GM19099 (cell line): ENCODE measurements at regions not wholly inside any gene's neighbourhood (a gene's known extent, or its start where the extent isn't known, plus 50 kb on each side); places are given as distances from the start of the nearest gene placed in this dataset.

ENCODE experiments used
- POLR2A ChIP-seq: IDR thresholded peaks from 3 replicates; pipeline ENCODE4 v1.6.1; 2011; ENCODE audit warnings: low read depth; ENCODE audit not compliant: insufficient read length; ENCODE audit errors: extremely low read depth

DNA sequence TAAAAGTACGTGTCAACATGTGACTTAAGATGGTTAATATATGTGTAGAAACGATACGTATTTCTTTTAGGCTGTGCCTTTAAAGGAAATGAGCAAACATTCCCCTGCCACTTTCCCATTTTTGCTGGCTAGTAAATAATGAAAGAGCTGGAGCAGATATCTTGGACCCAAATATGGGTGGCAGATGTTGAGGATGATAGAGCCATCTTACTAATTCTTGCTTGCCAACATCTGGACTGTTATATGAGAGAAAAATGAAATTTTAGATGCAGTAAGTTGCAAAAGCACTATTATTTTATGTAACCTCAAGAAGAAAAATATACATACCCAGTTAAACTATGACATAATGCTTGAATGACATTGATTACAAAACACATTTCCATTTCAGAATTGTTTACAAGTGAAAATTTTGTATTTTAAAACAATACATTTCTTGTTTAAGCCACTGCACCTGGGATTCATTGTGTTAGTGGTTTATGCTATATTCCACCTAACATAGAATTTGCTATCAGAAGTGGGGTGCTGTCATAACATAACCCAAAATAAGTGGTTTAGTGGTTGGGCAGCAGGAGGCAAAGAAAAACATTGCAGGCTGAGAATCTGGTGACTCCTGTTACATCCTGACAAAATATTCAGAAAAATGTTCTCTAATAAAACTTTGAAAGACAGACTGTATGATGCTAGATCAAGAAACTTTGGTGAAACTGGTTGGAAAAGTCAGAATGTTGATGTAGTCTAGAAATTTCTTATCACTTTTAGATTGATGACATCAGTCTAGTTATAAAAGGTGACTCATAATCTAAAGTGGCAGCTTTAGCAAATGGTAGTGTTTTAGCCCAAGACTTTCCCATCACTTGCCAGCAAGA is 305.0 kb downstream of the PTEN start:
- TF ChIP-seq POLR2A: no peak

DNA sequence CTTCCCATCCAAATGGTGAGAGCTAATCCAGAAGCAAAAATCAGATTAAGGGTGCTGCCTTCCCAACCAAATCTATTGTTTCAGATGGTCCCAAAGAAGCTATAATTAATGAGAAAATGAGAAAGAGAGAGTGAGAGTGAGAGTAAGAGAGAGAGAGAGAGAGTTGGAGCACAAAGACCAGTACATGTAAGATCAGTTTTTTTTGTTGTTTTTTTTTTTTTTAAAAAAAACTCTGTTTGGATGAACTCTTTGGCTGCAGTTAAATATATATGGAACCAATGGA is 305.6 kb downstream of the PTEN start:
- no peak for TF ChIP-seq POLR2A

DNA sequence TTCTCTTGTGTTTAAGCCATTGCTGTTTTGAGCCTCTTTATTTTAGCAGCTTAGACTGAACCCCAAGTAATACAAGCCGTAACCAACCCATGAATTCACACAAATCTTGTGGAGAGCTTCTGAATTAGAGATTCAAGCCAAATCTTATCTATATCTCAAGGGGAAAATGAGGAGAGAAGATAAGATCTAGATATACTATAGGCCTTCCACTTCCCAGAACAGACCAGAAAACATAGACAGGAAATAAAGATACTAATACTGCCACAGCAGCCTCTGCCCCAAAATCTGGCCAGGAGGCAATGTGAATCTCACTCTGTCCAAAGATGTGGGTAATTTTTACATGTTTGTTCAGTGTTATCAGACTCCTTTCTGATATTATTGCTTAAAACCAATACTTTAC is 307.2 kb downstream of the PTEN start:
- no peak for TF ChIP-seq POLR2A

DNA sequence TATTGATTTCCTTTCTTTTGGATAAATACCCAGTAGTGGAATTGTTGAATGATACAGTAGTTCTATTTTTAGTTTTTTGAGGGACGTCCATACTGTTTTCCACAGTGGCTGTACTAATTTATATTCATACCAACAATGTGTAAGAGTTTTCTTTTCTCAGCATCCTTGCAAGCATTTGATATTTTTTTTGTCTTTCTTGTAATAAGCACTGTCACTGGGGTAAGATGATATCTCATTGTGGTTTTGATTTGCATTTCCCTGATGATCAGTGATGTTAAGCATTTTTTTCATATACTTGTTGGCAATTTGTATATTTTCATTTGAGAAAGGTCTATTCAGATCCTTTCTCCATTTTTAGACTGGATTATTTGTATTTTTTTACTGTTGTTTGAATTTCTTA is 308.7 kb downstream of the PTEN start:
- no peak for TF ChIP-seq POLR2A

DNA sequence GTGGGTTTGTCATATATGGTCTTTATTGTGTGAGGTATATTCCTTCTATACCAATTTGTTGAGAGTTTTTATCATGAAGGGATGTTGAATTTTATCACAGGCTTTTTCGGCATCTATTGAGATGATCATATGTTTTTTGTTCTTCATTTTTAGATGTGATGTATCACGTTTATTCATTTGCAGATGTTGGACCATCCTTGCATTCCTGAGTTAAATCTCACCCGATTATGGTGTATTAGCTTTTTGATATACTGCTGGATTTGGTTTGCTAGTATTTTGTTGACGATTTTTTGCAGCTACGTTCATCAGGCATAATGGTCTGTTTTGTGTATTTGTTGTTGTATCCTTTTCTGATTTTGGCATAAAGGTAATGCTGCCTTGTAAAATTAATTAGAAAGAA is 311.0 kb downstream of the PTEN start:
- no peak for TF ChIP-seq POLR2A

DNA sequence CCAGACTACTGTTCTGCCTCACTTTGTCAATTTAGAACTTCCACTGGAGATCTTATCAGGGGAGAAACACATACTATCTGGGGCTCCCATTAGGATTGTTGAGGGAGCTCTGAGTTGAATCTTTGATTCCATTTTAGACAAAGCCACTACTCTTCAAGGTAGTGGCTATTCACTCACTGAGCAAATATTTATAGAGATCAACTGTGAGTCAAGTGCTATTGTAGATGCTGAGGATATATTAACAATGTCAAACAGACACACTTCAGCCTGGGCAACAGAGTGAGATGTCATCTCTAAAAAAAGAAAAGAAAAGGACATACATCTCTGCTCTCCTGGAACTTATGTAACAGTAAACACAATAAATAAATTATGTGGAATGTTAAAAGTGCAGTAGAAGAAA is 315.3 kb downstream of the PTEN start:
- TF ChIP-seq POLR2A: no peak

DNA sequence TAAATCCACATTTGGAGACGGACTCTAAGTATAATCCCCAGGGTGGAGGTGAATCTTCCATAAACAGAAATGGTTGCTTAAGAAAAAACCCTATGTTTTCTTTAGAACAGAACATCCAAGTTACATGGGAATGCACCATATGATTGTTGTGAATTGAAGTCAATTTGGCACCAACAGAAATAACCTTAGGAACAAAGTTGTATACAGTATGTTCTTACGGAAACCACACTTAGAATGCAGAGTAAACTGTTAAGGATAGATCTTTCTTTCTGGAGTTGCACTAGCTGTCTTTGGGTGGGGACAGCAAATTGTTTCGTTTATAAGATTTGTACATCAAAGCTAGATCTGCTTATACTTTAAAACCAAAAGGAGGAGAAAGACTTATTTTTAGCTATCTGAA is 316.4 kb downstream of the PTEN start:
- TF ChIP-seq POLR2A: no peak

DNA sequence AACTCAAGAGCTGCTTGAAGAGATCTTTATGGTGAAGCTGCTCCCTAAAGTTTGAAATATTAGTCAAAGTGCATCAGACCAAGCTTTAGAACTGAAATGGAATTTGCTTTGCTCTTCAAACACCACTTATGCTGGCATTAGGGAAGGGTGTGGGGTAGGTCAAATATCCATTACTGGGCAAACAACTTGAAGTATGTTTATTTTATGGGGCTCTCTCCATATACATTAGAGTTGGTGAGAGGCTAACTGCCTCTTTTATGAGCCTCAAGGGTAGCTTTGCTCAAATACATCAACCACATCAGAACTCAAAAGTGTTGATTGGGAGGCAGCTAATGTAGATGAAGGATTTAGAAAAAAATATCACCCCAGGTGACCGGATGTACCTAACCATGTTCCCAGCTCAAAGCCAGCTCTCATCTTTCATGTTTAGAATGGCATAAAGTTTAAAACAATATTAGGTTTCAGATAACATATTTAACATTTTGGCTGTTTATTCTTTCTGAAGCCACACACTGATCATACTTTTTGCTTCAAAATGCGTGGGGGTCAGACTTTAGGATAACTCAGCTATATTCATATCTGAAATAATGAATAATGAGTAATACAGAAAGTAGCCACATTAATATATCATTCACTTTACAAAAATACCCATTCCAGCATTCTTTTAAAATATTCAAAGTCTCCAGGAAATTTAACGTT is 318.6 kb downstream of the PTEN start:
- TF ChIP-seq POLR2A: no peak

DNA sequence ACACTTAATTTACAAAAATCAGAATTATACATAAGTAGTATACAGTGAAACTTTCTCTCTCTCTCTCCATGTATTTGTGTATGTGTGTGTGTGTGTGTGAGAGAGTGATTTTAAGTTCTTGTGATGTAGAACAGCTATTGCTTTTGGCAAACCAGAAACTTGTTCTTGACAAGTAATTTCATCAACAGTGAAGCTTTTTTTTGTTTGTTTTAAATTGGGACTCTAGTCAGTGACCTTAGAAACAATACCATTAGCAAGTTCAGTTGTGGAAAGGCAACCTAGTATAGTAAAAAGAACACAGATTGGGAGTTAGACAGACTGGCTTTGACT is 319.1 kb downstream of the PTEN start:
- TF ChIP-seq POLR2A: no peak

DNA sequence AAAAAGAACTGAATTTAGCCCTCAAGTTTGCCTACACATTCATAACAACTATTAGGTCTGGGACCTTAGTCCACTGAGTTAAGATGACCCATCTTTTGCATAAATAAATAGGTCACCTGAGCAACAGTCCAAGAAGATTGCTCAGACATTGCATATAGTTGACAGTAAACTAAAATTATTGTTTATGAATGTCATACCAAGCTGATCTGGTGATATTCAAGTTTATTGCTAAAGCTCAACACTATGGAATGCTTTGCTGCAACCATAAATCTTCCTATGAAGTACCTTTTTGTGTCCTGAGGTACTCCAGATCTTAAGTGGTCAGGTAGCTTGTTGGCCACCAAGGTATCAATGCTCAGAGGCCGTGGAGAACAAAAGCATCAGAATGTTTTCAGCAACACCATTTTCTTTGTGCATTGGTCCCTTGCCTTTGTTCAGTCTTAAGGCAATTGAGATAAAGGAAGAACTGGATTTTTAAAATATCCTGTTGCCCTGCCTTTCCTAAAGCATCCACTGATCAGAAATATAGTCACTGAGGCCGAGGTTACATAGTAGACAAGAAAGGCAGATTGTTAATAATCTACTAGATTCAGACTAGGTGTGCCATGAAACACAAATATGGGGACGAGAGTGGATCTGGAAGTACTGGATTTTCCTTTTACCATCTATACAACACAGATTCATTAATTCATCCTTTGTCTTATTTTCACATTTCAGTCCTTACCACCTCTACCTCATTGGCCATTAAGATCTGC is 321.3 kb downstream of the PTEN start:
- TF ChIP-seq POLR2A: no peak

DNA sequence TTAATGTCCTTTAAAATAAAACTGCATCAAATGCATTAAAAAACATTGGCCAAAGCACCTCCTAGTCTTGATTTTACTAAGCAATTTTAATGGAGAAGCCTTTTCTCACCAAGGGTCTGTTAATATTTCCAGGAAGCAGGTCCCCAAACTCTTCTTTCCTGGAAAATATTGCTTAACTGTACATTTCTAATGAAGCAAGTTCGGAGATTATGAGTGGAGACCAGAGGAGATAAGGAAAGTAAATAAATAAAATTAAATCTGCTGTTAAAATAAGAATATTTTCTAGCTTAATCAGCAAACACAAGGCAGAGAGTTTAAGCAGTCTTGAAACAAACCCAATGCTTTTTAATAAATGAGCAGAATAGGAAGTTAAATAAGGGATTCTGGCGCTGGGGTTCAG is 322.4 kb downstream of the PTEN start:
- TF ChIP-seq POLR2A: no peak

DNA sequence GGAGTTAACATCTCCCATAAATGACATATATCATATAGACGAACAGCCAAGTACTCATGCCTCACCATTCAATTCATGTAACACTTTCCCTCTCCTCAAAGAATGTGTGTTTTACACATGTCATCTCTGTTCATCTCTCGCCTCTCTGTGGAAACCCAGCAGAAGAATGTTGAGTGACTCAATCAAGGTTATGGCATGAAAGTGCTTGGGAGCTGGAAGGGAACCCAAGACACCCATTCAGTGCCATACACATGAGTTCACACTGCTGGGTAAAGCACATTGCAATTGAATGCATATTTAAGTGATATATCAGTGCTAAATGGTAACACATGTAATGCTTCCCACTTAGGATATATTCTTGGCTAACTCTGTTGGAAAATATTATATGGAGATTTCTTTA is 322.9 kb downstream of the PTEN start:
- no peak for TF ChIP-seq POLR2A

DNA sequence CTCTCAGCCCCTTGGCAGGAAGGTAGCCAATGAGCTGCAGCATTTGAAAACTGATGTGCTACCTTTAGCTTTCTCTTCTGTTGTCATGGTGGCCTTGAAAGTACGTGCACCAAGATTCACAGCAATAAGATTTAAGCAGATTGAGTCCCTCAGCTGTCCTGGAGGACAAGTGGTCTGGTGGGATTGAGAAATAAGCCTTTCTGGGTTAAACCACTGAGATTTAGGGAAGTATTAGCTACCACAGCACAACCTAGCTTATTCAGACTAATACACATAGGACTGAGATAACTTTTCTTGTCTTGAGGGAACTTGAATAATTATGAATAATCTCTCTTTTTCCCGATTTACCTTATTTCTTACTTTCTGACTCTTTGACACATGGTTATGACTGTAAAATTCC is 324.0 kb downstream of the PTEN start:
- no peak for TF ChIP-seq POLR2A

DNA sequence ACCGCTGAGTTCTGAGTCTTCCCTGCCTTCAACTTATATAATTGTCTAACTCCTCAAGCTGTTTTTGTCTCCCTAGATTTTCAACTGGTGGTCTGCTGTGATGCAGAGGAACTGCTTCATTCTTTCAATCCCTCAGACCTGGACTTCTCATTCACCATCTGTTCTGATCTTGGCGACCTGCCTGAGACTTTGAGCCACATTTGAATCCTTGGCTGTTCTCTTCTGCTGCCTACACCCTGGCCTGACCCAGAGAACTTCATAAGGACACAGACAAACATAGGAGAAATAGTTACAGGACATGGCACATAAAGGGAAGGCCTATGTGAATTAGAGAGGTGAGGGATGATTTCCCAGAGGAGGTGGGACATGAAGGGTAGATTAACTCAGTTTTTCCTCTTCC is 326.7 kb downstream of the PTEN start:
- TF ChIP-seq POLR2A: no peak

DNA sequence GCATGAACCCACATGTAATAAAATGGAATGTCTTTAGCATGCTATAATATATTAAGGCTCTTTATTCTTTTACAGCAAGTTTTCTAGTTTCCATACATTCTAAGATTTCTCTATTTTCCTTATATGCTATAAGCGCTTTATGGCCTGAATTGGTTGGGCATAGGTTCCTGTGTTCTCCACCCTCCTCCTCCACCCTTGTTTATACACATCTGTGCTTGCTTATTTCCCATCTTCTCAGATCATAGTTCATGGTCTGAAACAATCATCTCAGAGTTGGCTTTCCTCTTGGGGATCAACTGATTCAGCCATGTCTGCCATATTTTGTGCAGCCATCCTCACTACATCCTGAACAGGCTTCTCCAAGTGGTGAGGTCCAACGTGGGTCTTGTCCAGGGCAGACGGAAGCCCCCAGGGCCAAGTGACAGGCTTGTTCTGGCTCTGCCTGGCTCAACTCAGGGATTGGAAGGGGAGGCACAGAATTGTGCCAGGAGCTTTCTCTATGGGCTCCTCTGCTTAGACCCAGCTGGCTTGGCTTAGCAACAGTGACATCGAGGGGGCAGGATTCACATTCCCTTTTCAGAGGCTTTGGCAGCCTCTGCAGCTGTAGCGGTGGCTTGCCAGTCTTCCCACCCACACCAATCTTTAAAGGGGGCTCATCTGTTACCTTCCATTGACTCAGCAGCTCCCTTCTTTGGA is 327.3 kb downstream of the PTEN start:
- TF ChIP-seq POLR2A: no peak

DNA sequence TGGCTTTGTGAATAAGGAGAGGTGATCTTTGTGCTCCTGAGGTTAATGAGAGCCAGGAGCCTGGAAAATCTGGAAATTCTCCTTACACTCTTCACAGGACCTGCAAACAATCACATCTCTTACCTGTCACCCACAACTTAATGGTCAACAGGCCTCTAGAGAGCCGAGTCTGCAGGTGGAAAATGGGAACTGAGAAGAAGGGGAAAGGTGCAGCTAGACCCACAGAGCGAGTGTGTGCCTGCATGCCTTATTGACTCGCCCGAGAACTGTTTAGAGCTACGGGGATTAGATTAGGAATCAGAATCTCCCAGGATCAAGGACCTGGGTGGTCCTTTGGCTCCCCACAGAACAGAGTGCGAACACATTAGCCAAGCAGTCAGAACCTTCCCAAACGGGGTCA is 329.6 kb downstream of the PTEN start:
- TF ChIP-seq POLR2A: no peak
